ENCODE measurements at regions not wholly inside any gene's neighbourhood (a gene's known extent, or its start where the extent isn't known, plus 50 kb on each side); places are given as distances from the start of the nearest gene placed in this dataset.

DNA sequence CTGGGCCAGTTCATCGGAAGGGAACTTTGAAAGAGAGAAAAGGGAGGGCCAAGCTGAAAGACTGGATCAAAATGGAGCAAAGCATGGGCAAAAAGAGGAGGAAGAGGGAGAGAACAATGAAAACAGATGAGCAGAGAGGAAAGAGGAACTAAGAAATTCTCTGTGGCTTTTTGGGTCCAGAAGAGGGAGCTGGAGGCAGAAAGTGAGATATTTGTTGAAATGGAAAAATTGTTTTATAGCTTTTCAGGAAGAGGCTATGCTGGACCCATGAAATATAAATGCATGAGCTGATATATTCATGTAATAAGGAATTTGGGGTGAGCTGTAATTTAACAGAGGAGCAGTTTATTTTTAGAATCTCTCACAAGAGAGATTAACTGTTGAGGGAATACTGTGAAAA, 457.3 kb downstream of the DMAC1 start:
- Histone ChIP-seq H2AFZ (ENCODE audit: low read depth) (no peak overlapping the region), H4K20me1 (ENCODE audit: insufficient read depth) (no peaks in the 10 kb centered on the region), H3K79me2 (ENCODE audit: insufficient read depth, low read depth) (no peaks in the 10 kb centered on the region), H3K27me3 (ENCODE audit: insufficient read depth, low read depth) (no peaks in the 10 kb centered on the region), H3K9ac (no peak overlapping the region), H3K4me1 (ENCODE audit: low read depth, poor library complexity, severe bottlenecking) (no peaks in the 10 kb centered on the region), H3K4me3 (IDR thresholded peaks at IDR 0.05; ENCODE audit: insufficient read depth, low read depth, low read length) (no peak overlapping the region), H3K27ac (no peak overlapping the region), H3K4me2 (no peak overlapping the region), H3K36me3 (ENCODE audit: insufficient read depth) (no peaks in the 10 kb centered on the region)
- TF ChIP-seq, protein P1, sequence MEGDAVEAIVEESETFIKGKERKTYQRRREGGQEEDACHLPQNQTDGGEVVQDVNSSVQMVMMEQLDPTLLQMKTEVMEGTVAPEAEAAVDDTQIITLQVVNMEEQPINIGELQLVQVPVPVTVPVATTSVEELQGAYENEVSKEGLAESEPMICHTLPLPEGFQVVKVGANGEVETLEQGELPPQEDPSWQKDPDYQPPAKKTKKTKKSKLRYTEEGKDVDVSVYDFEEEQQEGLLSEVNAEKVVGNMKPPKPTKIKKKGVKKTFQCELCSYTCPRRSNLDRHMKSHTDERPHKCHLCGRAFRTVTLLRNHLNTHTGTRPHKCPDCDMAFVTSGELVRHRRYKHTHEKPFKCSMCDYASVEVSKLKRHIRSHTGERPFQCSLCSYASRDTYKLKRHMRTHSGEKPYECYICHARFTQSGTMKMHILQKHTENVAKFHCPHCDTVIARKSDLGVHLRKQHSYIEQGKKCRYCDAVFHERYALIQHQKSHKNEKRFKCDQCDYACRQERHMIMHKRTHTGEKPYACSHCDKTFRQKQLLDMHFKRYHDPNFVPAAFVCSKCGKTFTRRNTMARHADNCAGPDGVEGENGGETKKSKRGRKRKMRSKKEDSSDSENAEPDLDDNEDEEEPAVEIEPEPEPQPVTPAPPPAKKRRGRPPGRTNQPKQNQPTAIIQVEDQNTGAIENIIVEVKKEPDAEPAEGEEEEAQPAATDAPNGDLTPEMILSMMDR (conservative IDR thresholded peaks at IDR 0.05; ENCODE audit: low read depth, low read length), result no peak

DNA sequence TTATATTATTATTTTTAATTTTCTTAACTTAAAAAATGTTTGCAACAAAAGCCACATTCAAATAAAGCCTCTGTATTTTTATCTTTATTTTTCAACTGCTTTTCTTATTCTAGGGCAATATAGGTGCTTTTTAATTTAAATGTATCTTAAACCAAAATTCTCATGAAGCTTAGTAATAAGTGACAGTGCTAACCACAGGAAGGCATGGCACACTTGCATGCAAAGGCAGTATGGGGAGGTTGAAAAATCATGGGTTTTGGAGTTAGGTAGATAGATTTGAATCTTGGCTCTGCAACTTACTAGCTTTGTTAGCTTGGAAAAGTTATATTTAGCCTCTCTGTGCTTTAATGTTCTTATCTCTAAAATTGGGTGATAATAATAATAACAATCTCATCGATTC, 458.0 kb downstream of the DMAC1 start:
- H3K4me3 ChIP-seq (IDR thresholded peaks at IDR 0.05; ENCODE audit: insufficient read depth, low read depth, low read length), result no peak overlapping the region
- no peaks in the 10 kb centered on the region for H4K20me1 ChIP-seq (ENCODE audit: insufficient read depth)
- no peak overlapping the region for H3K27ac ChIP-seq
- H3K4me2 ChIP-seq, result no peak overlapping the region
- H3K36me3 ChIP-seq (ENCODE audit: insufficient read depth), result no peaks in the 10 kb centered on the region
- no peak overlapping the region for H3K9ac ChIP-seq
- TF ChIP-seq, protein P1 (conservative IDR thresholded peaks at IDR 0.05; ENCODE audit: low read depth, low read length), result no peak
- H3K4me1 ChIP-seq (ENCODE audit: low read depth, poor library complexity, severe bottlenecking), result no peaks in the 10 kb centered on the region
- no peaks in the 10 kb centered on the region for H3K27me3 ChIP-seq (ENCODE audit: insufficient read depth, low read depth)
- H2AFZ ChIP-seq (ENCODE audit: low read depth), result no peak overlapping the region
- no peaks in the 10 kb centered on the region for H3K79me2 ChIP-seq (ENCODE audit: insufficient read depth, low read depth)

DNA sequence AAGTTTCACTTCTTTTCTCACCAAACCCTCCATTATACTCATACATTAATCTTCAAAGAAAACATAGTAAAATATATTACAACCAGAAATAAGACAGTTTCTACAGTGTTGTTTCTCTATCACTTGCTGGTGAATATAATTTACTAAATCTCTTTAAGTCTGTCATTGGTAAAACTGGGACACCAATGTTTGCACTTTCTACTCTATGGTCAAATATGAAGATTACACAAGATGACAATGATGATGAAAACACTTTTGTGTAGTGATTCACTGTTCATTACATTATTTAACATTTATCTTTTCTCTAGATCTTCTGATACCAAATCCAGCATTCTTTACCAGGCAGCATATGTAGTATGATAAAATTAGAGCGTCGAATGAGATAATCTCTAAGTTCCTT, 459.1 kb downstream of the DMAC1 start:
- Histone ChIP-seq H2AFZ (ENCODE audit: low read depth) (no peak overlapping the region), H3K4me2 (no peak overlapping the region), H3K79me2 (ENCODE audit: insufficient read depth, low read depth) (no peaks in the 10 kb centered on the region), H3K4me1 (ENCODE audit: low read depth, poor library complexity, severe bottlenecking) (no peaks in the 10 kb centered on the region), H4K20me1 (ENCODE audit: insufficient read depth) (no peaks in the 10 kb centered on the region), H3K4me3 (IDR thresholded peaks at IDR 0.05; ENCODE audit: insufficient read depth, low read depth, low read length) (no peak overlapping the region), H3K36me3 (ENCODE audit: insufficient read depth) (no peaks in the 10 kb centered on the region), H3K9ac (no peak overlapping the region), H3K27me3 (ENCODE audit: insufficient read depth, low read depth) (no peaks in the 10 kb centered on the region), H3K27ac (no peak overlapping the region)
- TF ChIP-seq, protein P1 (conservative IDR thresholded peaks at IDR 0.05; ENCODE audit: low read depth, low read length), result no peak

DNA sequence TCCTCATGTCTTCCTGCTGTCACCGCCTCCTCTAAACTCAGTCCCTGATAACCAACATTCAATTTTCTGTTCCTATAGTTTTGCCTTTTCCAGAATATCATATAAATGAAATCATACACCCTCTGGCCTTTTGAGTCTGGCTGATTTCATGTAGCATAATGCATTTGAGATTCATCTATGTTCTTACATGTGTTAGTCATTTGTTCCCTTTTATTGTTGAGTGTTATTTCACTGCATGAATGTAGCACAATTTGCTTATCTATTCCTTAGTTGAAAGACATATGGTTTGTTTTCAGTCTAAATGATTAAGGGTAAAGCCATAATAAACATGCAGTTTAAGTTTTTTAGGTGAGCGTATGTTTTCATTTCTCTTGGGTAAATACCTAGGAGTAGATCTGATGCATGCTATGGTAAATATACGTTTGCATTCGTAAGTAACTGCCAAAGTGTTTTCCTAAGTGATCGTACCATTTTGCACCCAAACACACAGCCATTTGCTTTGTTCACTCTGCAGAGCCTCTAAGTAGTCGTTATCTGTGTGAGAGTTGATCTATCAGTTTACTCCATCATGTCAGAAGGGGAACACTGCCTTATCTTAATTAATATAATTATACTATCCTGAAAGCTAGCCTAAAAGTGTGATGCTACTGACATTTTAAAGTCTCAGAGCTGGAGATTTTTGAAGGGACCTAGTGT, 460.8 kb downstream of the DMAC1 start:
- H3K27ac ChIP-seq, result no peak overlapping the region
- no peak overlapping the region for H3K4me3 ChIP-seq (IDR thresholded peaks at IDR 0.05; ENCODE audit: insufficient read depth, low read depth, low read length)
- TF ChIP-seq, protein P1 (conservative IDR thresholded peaks at IDR 0.05; ENCODE audit: low read depth, low read length), result no peak
- no peak overlapping the region for H3K9ac ChIP-seq
- no peaks in the 10 kb centered on the region for H4K20me1 ChIP-seq (ENCODE audit: insufficient read depth)
- no peak overlapping the region for H3K4me2 ChIP-seq
- no peaks in the 10 kb centered on the region for H3K4me1 ChIP-seq (ENCODE audit: low read depth, poor library complexity, severe bottlenecking)
- H3K27me3 ChIP-seq (ENCODE audit: insufficient read depth, low read depth), result no peaks in the 10 kb centered on the region
- no peaks in the 10 kb centered on the region for H3K36me3 ChIP-seq (ENCODE audit: insufficient read depth)
- no peak overlapping the region for H2AFZ ChIP-seq (ENCODE audit: low read depth)
- H3K79me2 ChIP-seq (ENCODE audit: insufficient read depth, low read depth), result no peaks in the 10 kb centered on the region

Measured in KMS-11 (cell line).